HepG2 (cell line): ENCODE measurements at regions not wholly inside any gene's neighbourhood (a gene's known extent, or its start where the extent isn't known, plus 50 kb on each side); places are given as distances from the start of the nearest gene placed in this dataset.

ENCODE experiments used
- ATAC-seq: fragments of 200-7000 bp; cut with Tn5 transposase; 3 replicates; pipeline ENCODE4 v1.9.1; 2020; ENCODE audit warnings: mild to moderate bottlenecking, moderate library complexity
- BruUV-seq: library from RNA; stranded (reverse); fragments of 400-500 nt; replicated peaks from 2 replicates; lab custom pipeline; 2021; lab: Mats Ljungman, UMichigan
- CTCF ChIA-PET: fragments of 300-600 bp; formaldehyde crosslinking; extraction: SDS; loops from one replicate; lab custom pipeline; 2021; ENCODE audit warnings: low total read pairs, inconsistent platforms, low intra/inter-chr PET ratio; lab: Yijun Ruan, JAX
- POLR2A ChIA-PET: fragments of 350-600 bp; sonication (Branson Sonifier 250); formaldehyde crosslinking; loops from one replicate; lab custom pipeline; 2020; ENCODE audit warnings: antibody characterized with exemption, inconsistent platforms; lab: Yijun Ruan, JAX
- DNase-seq: peaks from one replicate; pipeline ENCODE4 v3.0.0-alpha.2; 2015; ENCODE audit warnings: low spot score
- FAIRE-seq: peaks from 3 replicates; lab custom pipeline; 2011; peaks lifted over from hg19 to GRCh38; lab: Jason Lieb, UNC
- H2AFZ ChIP-seq: one replicate; pipeline ENCODE4 v1.6.1; 2011; ENCODE audit warnings: low read length, inconsistent platforms
- H3K27ac ChIP-seq: fragments of 300-600 bp; 3 replicates; pipeline ENCODE4 v1.8.0; 2011; ENCODE audit warnings: mixed run types, mild to moderate bottlenecking, mixed read lengths, low read length, inconsistent platforms; ENCODE audit not compliant: insufficient read depth; ENCODE audit errors: extremely low read length
- H3K27me3 ChIP-seq, 2 experiments: fragments of 200-600 bp in 1 of 2; 2 replicates in 1 of 2; 3 replicates in 1 of 2; pipeline versions ENCODE4 v1.6.0 to v1.8.0; 2011; ENCODE audit warnings: low read length in 2 of 2, mild to moderate bottlenecking in 2 of 2, moderate library complexity in 2 of 2, inconsistent platforms in 1 of 2; ENCODE audit not compliant: insufficient read depth in 2 of 2, control insufficient read depth in 1 of 2
- H3K36me3 ChIP-seq, 2 experiments: fragments of 200-600 bp in 1 of 2; replicated peaks in 1 of 2; 2 replicates in 1 of 2; 3 replicates in 1 of 2; pipeline versions ENCODE4 v1.5.1 to v1.8.0; 2011; ENCODE audit warnings: low read length in 2 of 2, inconsistent platforms in 1 of 2; ENCODE audit not compliant: insufficient read depth in 2 of 2, control insufficient read depth in 1 of 2
- H3K4me1 ChIP-seq: 2 replicates; pipeline ENCODE4 v1.5.1; 2012; ENCODE audit warnings: low read length, inconsistent platforms; ENCODE audit not compliant: insufficient read depth
- H3K4me2 ChIP-seq: 2 replicates; pipeline ENCODE4 v1.6.0; 2011; ENCODE audit warnings: low read depth, low read length, inconsistent platforms
- H3K4me3 ChIP-seq, 3 experiments: fragments of 200-600 bp in 1 of 3; sonication (generic), shearing (Covaris generic) in 1 of 3; replicated peaks in 1 of 3; 2 replicates each; pipeline ENCODE4 v1.5.1; 2011 to 2016; ENCODE audit warnings: low read length in 3 of 3, inconsistent platforms in 2 of 3, low read depth in 2 of 3, mild to moderate bottlenecking in 2 of 3, control low read depth in 1 of 3, mixed read lengths in 1 of 3; ENCODE audit not compliant: insufficient read depth in 1 of 3
- H3K79me2 ChIP-seq: one replicate; pipeline ENCODE4 v1.6.1; 2011; ENCODE audit warnings: low read length, inconsistent platforms; ENCODE audit not compliant: insufficient read depth
- H3K9ac ChIP-seq: 2 replicates; pipeline ENCODE4 v1.6.0; 2011; ENCODE audit warnings: mild to moderate bottlenecking, low read depth, low read length, inconsistent platforms; ENCODE audit not compliant: insufficient read depth
- H3K9me3 ChIP-seq: 2 replicates; pipeline ENCODE4 v1.5.1; 2012; ENCODE audit warnings: mild to moderate bottlenecking, low read length
- H4K20me1 ChIP-seq: 2 replicates; pipeline ENCODE4 v1.6.0; 2011; ENCODE audit warnings: inconsistent platforms, mild to moderate bottlenecking, low read length, moderate library complexity; ENCODE audit not compliant: insufficient read depth
- CEBPB ChIP-seq: IDR thresholded peaks from 2 replicates; pipeline ENCODE4 v1.6.1; 2011; ENCODE audit warnings: low read depth, low read length, improper control_type of control experiment, borderline replicate concordance
- MEIS2 ChIP-seq: sonication (generic); formaldehyde crosslinking; IDR thresholded peaks from 2 replicates; pipeline ENCODE4 v1.9.0; 2021; ENCODE audit warnings: mild to moderate bottlenecking, missing genetic modification reagents
- NCOA2 ChIP-seq: sonication (generic); formaldehyde crosslinking; IDR thresholded peaks from 2 replicates; pipeline ENCODE4 v1.8.0; 2022; ENCODE audit warnings: inconsistent platforms
- PBX2 ChIP-seq: IDR thresholded peaks from 2 replicates; pipeline ENCODE4 v1.6.1; 2016; ENCODE audit warnings: control low read depth
- SP4 ChIP-seq: sonication (generic); formaldehyde crosslinking; IDR thresholded peaks from 2 replicates; pipeline ENCODE4 v1.8.1; 2023; ENCODE audit warnings: mild to moderate bottlenecking, missing genetic modification reagents
- ZBTB21 ChIP-seq: sonication (generic); formaldehyde crosslinking; IDR thresholded peaks from 2 replicates; pipeline ENCODE4 v1.4.0; 2020; ENCODE audit warnings: missing genetic modification reagents
- ZNF704 ChIP-seq: sonication (generic); formaldehyde crosslinking; IDR thresholded peaks from 2 replicates; pipeline ENCODE4 v1.8.1; 2023; ENCODE audit warnings: mild to moderate bottlenecking, inconsistent platforms, moderate library complexity, missing genetic modification reagents, borderline replicate concordance
- ZNF737 ChIP-seq: sonication (generic); formaldehyde crosslinking; IDR thresholded peaks from 2 replicates; pipeline ENCODE4 v1.5.0; 2020; ENCODE audit warnings: missing genetic modification reagents, mild to moderate bottlenecking, borderline replicate concordance
- ZNF746 ChIP-seq: sonication (generic); formaldehyde crosslinking; IDR thresholded peaks from 2 replicates; pipeline ENCODE4 v1.8.0; 2022; ENCODE audit warnings: mild to moderate bottlenecking, missing genetic modification reagents
- ZNF841 ChIP-seq: sonication (generic); formaldehyde crosslinking; IDR thresholded peaks from 2 replicates; pipeline ENCODE4 v1.8.1; 2023; ENCODE audit warnings: missing genetic modification reagents, borderline replicate concordance
- WGBS: methylation state at CpG from one replicate; pipeline ENCODE4 v1.1.6; 2017; ENCODE audit warnings: low lambda C conversion rate; 5-methylcytosine and 5-hydroxymethylcytosine counted together
- in situ Hi-C: cut with HindIII; loops from 2 replicates; pipeline ENCODE4 v1.10.0; 2017; ENCODE audit warnings: low pct_unique_long_range_greater_than_20kb; ENCODE audit not compliant: extremely low pct_ligation_motif_present
- intact Hi-C: fragments of 100-400 bp; cut with micrococcal nuclease; formaldehyde crosslinking; loops from one replicate; pipeline ENCODE4 v1.10.0; 2022; ENCODE audit not compliant: unreplicated experiment
- TF ChIP-seq, protein P1 (sequence below): sonication (generic); formaldehyde crosslinking; conservative IDR thresholded peaks from 2 replicates; pipeline ENCODE4 v1.8.0; 2022; ENCODE audit warnings: missing genetic modification reagents

DNA sequence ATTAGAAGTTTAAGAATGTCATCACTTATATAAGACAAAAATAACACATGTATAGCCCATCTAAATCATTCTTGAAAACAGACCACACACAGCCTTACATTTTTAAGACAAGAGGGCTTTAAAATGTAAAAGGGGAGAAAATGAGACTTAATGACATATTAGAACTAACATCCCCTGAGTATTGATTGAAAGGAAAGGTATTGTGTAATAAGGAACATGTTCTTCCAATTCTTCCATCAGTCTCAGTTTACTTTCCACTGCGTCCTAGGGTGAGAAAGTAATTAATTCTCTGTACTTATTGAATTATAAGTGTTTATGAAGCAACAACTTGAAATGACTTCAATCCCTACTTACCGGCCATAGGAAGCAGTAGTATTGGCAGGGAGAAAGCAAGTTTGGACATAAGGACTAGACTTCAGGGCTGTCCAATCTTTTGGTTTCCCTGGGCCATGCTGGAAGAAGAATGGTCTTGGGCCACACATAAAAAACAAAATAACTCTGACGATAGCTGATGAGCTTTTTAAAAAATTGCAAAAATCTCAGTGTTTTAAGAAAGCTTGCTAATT, 202.7 kb upstream of the SPRY1 start:
- no TSS peak for BruUV-seq
- Histone ChIP-seq H3K4me3 (no peak overlapping the region), H3K36me3 (no peaks in the 10 kb centered on the region), H3K4me1 (no peaks in the 10 kb centered on the region), H3K79me2 (no peaks in the 10 kb centered on the region), H4K20me1 (no peaks in the 10 kb centered on the region), H3K27me3 (no peaks in the 10 kb centered on the region), H3K27ac (no peak overlapping the region), H3K9me3 (no peaks in the 10 kb centered on the region), H2AFZ (no peak overlapping the region), H3K9ac (no peak overlapping the region), H3K4me2 (no peak overlapping the region)
- no peak for DNase-seq
- TF ChIP-seq, protein P1, sequence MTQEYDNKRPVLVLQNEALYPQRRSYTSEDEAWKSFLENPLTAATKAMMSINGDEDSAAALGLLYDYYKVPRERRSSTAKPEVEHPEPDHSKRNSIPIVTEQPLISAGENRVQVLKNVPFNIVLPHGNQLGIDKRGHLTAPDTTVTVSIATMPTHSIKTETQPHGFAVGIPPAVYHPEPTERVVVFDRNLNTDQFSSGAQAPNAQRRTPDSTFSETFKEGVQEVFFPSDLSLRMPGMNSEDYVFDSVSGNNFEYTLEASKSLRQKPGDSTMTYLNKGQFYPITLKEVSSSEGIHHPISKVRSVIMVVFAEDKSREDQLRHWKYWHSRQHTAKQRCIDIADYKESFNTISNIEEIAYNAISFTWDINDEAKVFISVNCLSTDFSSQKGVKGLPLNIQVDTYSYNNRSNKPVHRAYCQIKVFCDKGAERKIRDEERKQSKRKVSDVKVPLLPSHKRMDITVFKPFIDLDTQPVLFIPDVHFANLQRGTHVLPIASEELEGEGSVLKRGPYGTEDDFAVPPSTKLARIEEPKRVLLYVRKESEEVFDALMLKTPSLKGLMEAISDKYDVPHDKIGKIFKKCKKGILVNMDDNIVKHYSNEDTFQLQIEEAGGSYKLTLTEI: no peak
- TF ChIP-seq CEBPB (0 out of 2 replicates have a peak, but pooled peaks have one; percentile 45), SP4 (CRISPR knock-in tag) (no peak), ZNF737 (CRISPR knock-in tag) (no peak), ZNF746 (CRISPR knock-in tag) (no peak)
- 93% methylated on average over 3 of the region's 3 CpGs for WGBS
- no peak for ATAC-seq
- intact Hi-C loops: no loop called here
- no peak for FAIRE-seq
- in situ Hi-C loops: no loop called here
- CTCF ChIA-PET: no interaction called here
- POLR2A ChIA-PET: no interaction called here

GRCh38 chr4:123198706-123199105, 197.9 kb upstream of the SPRY1 start:
- CTCF ChIA-PET: no interaction called here
- Histone ChIP-seq H3K4me1 (no peaks in the 10 kb centered on the region), H3K9me3 (no peaks in the 10 kb centered on the region), H3K79me2 (no peaks in the 10 kb centered on the region), H3K9ac (no peak overlapping the region), H3K4me3 (no peak overlapping the region), H2AFZ (no peak overlapping the region), H3K27me3 (no peaks in the 10 kb centered on the region; a peak in 1 of 5 replicates), H4K20me1 (no peaks in the 10 kb centered on the region), H3K27ac (no peak overlapping the region), H3K4me2 (no peak overlapping the region), H3K36me3 (no peaks in the 10 kb centered on the region)
- POLR2A ChIA-PET: no interaction called here
- intact Hi-C loops (no loop called here), in situ Hi-C loops (no loop called here)
- no peak for FAIRE-seq
- no peak for ATAC-seq
- 97% methylated on average over 2 of the region's 2 CpGs for WGBS
- DNase-seq: no peak
- no TSS peak for BruUV-seq
- TF ChIP-seq ZNF704 (CRISPR knock-in tag) (no peak), ZNF841 (no peak), NCOA2 (CRISPR knock-in tag) (no peak), ZBTB21 (CRISPR knock-in tag) (no peak), MEIS2 (CRISPR knock-in tag) (no peak), PBX2 (CRISPR knock-in tag) (no peak)
